GM23338 (cell line): ENCODE measurements at regions not wholly inside any gene's neighbourhood (a gene's known extent, or its start where the extent isn't known, plus 50 kb on each side); places are given as distances from the start of the nearest gene placed in this dataset.

ENCODE experiments used
- ATAC-seq: fragments of 200-7000 bp; cut with Tn5 transposase; 3 replicates; pipeline ENCODE4 v1.9.1; 2020
- DNase-seq: peaks from one replicate; pipeline ENCODE4 v3.0.0-alpha.2; 2015; ENCODE audit warnings: low spot score
- H2AFZ ChIP-seq: fragments of 200-600 bp; sonication (generic); 2 replicates; pipeline ENCODE4 v1.8.0; 2016; ENCODE audit warnings: antibody characterized with exemption, mild to moderate bottlenecking, moderate library complexity
- H3F3A ChIP-seq: fragments of 200-600 bp; sonication (generic); replicated peaks from 2 replicates; pipeline ENCODE4 v1.8.0; 2017; ENCODE audit warnings: antibody characterized with exemption, mixed run types, low read depth
- H3K27ac ChIP-seq: fragments of 200-600 bp; sonication (generic); 2 replicates; pipeline ENCODE4 v1.6.1; 2016; ENCODE audit warnings: low read depth
- H3K27me3 ChIP-seq: fragments of 200-600 bp; sonication (generic); 2 replicates; pipeline ENCODE4 v1.8.0; 2016; ENCODE audit warnings: mild to moderate bottlenecking, mixed run types, moderate library complexity; ENCODE audit not compliant: insufficient read depth
- H3K36me3 ChIP-seq: fragments of 200-600 bp; sonication (generic); 2 replicates; pipeline ENCODE4 v1.8.0; 2016; ENCODE audit warnings: mild to moderate bottlenecking; ENCODE audit not compliant: insufficient read depth
- H3K4me1 ChIP-seq: fragments of 200-600 bp; sonication (generic); 2 replicates; pipeline ENCODE4 v1.8.0; 2016; ENCODE audit warnings: mild to moderate bottlenecking, moderate library complexity; ENCODE audit not compliant: insufficient read depth
- H3K4me2 ChIP-seq: fragments of 200-600 bp; sonication (generic); 2 replicates; pipeline ENCODE4 v1.7.1; 2017; ENCODE audit warnings: mixed run types
- H3K4me3 ChIP-seq: fragments of 200-600 bp; sonication (generic); 2 replicates; pipeline ENCODE4 v1.6.1; 2016; ENCODE audit warnings: mixed run types
- H3K79me2 ChIP-seq: fragments of 200-600 bp; sonication (generic); replicated peaks from 2 replicates; pipeline ENCODE4 v1.8.0; 2017; ENCODE audit warnings: mild to moderate bottlenecking; ENCODE audit not compliant: insufficient read depth
- H3K9me2 ChIP-seq: fragments of 200-600 bp; sonication (generic); 2 replicates; pipeline ENCODE4 v1.8.0; 2017; ENCODE audit not compliant: insufficient read depth
- H4K20me1 ChIP-seq: fragments of 200-600 bp; sonication (generic); replicated peaks from 2 replicates; pipeline ENCODE4 v1.8.0; 2017; ENCODE audit warnings: mild to moderate bottlenecking; ENCODE audit not compliant: insufficient read depth
- H3K27ac Mint-ChIP-seq: 2 replicates; pipeline ENCODE4 v1.8.0; 2020; ENCODE audit warnings: inconsistent platforms, mild to moderate bottlenecking, moderate library complexity, mixed read lengths
- H3K27me3 Mint-ChIP-seq: 3 replicates; pipeline ENCODE4 v1.8.0; 2022; ENCODE audit warnings: low read depth, mild to moderate bottlenecking, moderate library complexity, mixed read lengths, inconsistent platforms; ENCODE audit not compliant: insufficient read depth, poor library complexity
- H3K36me3 Mint-ChIP-seq: 3 replicates; pipeline ENCODE4 v1.8.0; 2021; ENCODE audit warnings: low read depth, mild to moderate bottlenecking, inconsistent platforms, moderate library complexity, mixed read lengths
- H3K4me1 Mint-ChIP-seq: 3 replicates; pipeline ENCODE4 v1.8.0; 2020; ENCODE audit warnings: mild to moderate bottlenecking, inconsistent platforms, mixed read lengths
- H3K4me3 Mint-ChIP-seq: 3 replicates; pipeline ENCODE4 v1.8.0; 2021; ENCODE audit warnings: moderate library complexity, mild to moderate bottlenecking, inconsistent platforms, mixed read lengths
- H3K9me3 Mint-ChIP-seq: 3 replicates; pipeline ENCODE4 v1.8.0; 2020; ENCODE audit warnings: moderate library complexity, mild to moderate bottlenecking, inconsistent platforms, mixed read lengths
- CREB1 ChIP-seq: fragments of 250-450 bp; sonication (Bioruptor Pico); IDR thresholded peaks from 2 replicates; pipeline ENCODE4 v1.5.0; 2020; ENCODE audit warnings: low read depth, mild to moderate bottlenecking, moderate library complexity
- ETS1 ChIP-seq: IDR thresholded peaks from 2 replicates; pipeline ENCODE4 v1.6.1; 2016; ENCODE audit warnings: antibody characterized with exemption
- EZH2 ChIP-seq: fragments of 200-600 bp; sonication (generic); IDR thresholded peaks from one replicate; pipeline ENCODE4 v1.8.0; 2017; ENCODE audit warnings: antibody characterized with exemption, mild to moderate bottlenecking, low read depth; ENCODE audit not compliant: unreplicated experiment
- EZH2phosphoT487 ChIP-seq: fragments of 200-600 bp; sonication (generic); IDR thresholded peaks from one replicate; pipeline ENCODE4 v1.8.1; 2018; ENCODE audit warnings: antibody characterized with exemption; ENCODE audit not compliant: unreplicated experiment
- JUNB ChIP-seq: IDR thresholded peaks from one replicate; pipeline ENCODE4 v1.6.1; 2016; ENCODE audit warnings: antibody characterized with exemption; ENCODE audit not compliant: unreplicated experiment
- NANOG ChIP-seq: IDR thresholded peaks from 2 replicates; pipeline ENCODE4 v1.6.1; 2016; ENCODE audit warnings: antibody characterized with exemption, borderline replicate concordance
- POLR2AphosphoS5 ChIP-seq: IDR thresholded peaks from 2 replicates; pipeline ENCODE4 v1.6.1; 2016; ENCODE audit warnings: antibody characterized with exemption, low read depth
- REST ChIP-seq: IDR thresholded peaks from one replicate; pipeline ENCODE4 v1.6.1; 2018; ENCODE audit warnings: antibody characterized with exemption; ENCODE audit not compliant: unreplicated experiment
- STAT1 ChIP-seq: IDR thresholded peaks from one replicate; pipeline ENCODE4 v1.6.1; 2016; ENCODE audit warnings: antibody characterized with exemption; ENCODE audit not compliant: unreplicated experiment
- ZNF331 ChIP-seq: fragments of 250-450 bp; sonication (Bioruptor Pico); IDR thresholded peaks from 2 replicates; pipeline ENCODE4 v1.5.0; 2020; ENCODE audit warnings: low read depth, mild to moderate bottlenecking, moderate library complexity

GRCh38 chr12:77372026-77372425 lies 306.7 kb upstream of the E2F7 start (continued):
- TF ChIP-seq EZH2phosphoT487 (no peak), REST (no peak), ZNF331 (no peak), NANOG (no peak)

- peaks cover 8% of the 10 kb centered on the region for H3K4me1 ChIP-seq
- no peak for TF ChIP-seq EZH2
- no peak for TF ChIP-seq STAT1
- TF ChIP-seq ETS1, result no peak
- no peak overlapping the region for H2AFZ ChIP-seq
- no peaks in the 10 kb centered on the region; the same call in 2 of the 3 replicates for H3K9me3 Mint-ChIP-seq
- DNase-seq (no peak), ATAC-seq (no peak)
- no peak overlapping the region for H3K4me3 ChIP-seq
- H3K27ac Mint-ChIP-seq, result no peak overlapping the region
- H3K27ac ChIP-seq, result no peak overlapping the region
- no peak overlapping the region for H3K4me2 ChIP-seq
- H3K9me2 ChIP-seq, result no peaks in the 10 kb centered on the region
- no peaks in the 10 kb centered on the region for H3K36me3 Mint-ChIP-seq
- no peak overlapping the region for H3K4me3 Mint-ChIP-seq
- no peaks in the 10 kb centered on the region for H3K27me3 ChIP-seq
- no peaks in the 10 kb centered on the region for H3K79me2 ChIP-seq
- H4K20me1 ChIP-seq, result no peaks in the 10 kb centered on the region
- peaks cover 10% of the 10 kb centered on the region for H3K4me1 Mint-ChIP-seq
- H3K36me3 ChIP-seq, result no peaks in the 10 kb centered on the region
- H3K27me3 Mint-ChIP-seq, result no peaks in the 10 kb centered on the region
- H3F3A ChIP-seq, result no peaks in the 10 kb centered on the region
Measured at GRCh38 chr12:77368379-77368778, 303.0 kb upstream of the E2F7 start.

- no peak overlapping the region for H2AFZ ChIP-seq
- DNase-seq (no peak), ATAC-seq (no peak)
- no peak overlapping the region for H3K27ac ChIP-seq
- H3K79me2 ChIP-seq, result no peaks in the 10 kb centered on the region
- H3K4me1 ChIP-seq, result peaks cover 23% of the 10 kb centered on the region
- Mint-ChIP-seq H3K4me3 (no peak overlapping the region), H3K27ac (no peak overlapping the region), H3K36me3 (no peaks in the 10 kb centered on the region), H3K9me3 (no peaks in the 10 kb centered on the region; the same call in 2 of the 3 replicates), H3K27me3 (no peaks in the 10 kb centered on the region), H3K4me1 (peaks cover 23% of the 10 kb centered on the region)
- TF ChIP-seq REST (no peak), POLR2AphosphoS5 (no peak), STAT1 (no peak), JUNB (no peak), CREB1 (CRISPR knock-in tag) (no peak)
- H3K36me3 ChIP-seq, result no peaks in the 10 kb centered on the region
- no peak overlapping the region for H3K4me3 ChIP-seq
- no peaks in the 10 kb centered on the region for H3K9me2 ChIP-seq
- H3F3A ChIP-seq, result no peaks in the 10 kb centered on the region
- no peak overlapping the region for H3K4me2 ChIP-seq
- H3K27me3 ChIP-seq, result no peaks in the 10 kb centered on the region
- H4K20me1 ChIP-seq, result no peaks in the 10 kb centered on the region
Measured at GRCh38 chr12:77366616-77367015, 301.2 kb upstream of the E2F7 start.
